Keratinocyte (primary cell): ENCODE measurements at regions not wholly inside any gene's neighbourhood (a gene's known extent, or its start where the extent isn't known, plus 50 kb on each side); places are given as distances from the start of the nearest gene placed in this dataset.

Source experiments
- DNase-seq: peaks from one replicate; pipeline ENCODE4 v3.0.0-alpha.2; 2011; ENCODE audit warnings: low read depth, missing footprints, low spot score
- FAIRE-seq: peaks from 2 replicates; lab custom pipeline; 2011; peaks lifted over from hg19 to GRCh38; lab: Jason Lieb, UNC
- H2AFZ ChIP-seq: 2 replicates; pipeline ENCODE4 v1.6.0; 2012; ENCODE audit warnings: low read length, control low read depth, inconsistent platforms; ENCODE audit not compliant: control insufficient read depth
- H3K27ac ChIP-seq: 2 replicates; pipeline ENCODE4 v1.5.1; 2011; ENCODE audit warnings: low read length; ENCODE audit not compliant: control insufficient read depth, insufficient read depth
- H3K27me3 ChIP-seq: 3 replicates; pipeline ENCODE4 v1.6.0; 2011; ENCODE audit warnings: low read length; ENCODE audit not compliant: control insufficient read depth, insufficient read depth; ENCODE audit errors: extremely low read depth
- H3K36me3 ChIP-seq, 2 experiments: 2 replicates in 1 of 2; 3 replicates in 1 of 2; pipeline ENCODE4 v1.5.1; 2011; ENCODE audit warnings: low read length in 2 of 2, mild to moderate bottlenecking in 1 of 2; ENCODE audit not compliant: control insufficient read depth in 2 of 2, insufficient read depth in 2 of 2; ENCODE audit errors: extremely low read depth in 1 of 2
- H3K4me1 ChIP-seq: 3 replicates; pipeline ENCODE4 v1.5.1; 2011; ENCODE audit warnings: low read length; ENCODE audit not compliant: control insufficient read depth, insufficient read depth; ENCODE audit errors: extremely low read depth
- H3K4me2 ChIP-seq: 3 replicates; pipeline ENCODE4 v1.6.0; 2011; ENCODE audit warnings: low read depth, low read length; ENCODE audit not compliant: control insufficient read depth, insufficient read depth; ENCODE audit errors: extremely low read depth
- H3K4me3 ChIP-seq, 3 experiments: fragments of 200-600 bp in 1 of 3; sonication (generic) in 1 of 3; 2 replicates in 2 of 3; 3 replicates in 1 of 3; pipeline ENCODE4 v1.5.1; 2011 to 2016; ENCODE audit warnings: low read length in 3 of 3, mild to moderate bottlenecking in 3 of 3, control low read depth in 2 of 3, inconsistent platforms in 1 of 3, low read depth in 1 of 3, mixed read lengths in 1 of 3, mixed run types in 1 of 3, moderate library complexity in 1 of 3; ENCODE audit not compliant: control insufficient read depth in 2 of 3, insufficient read depth in 2 of 3; ENCODE audit errors: extremely low read depth in 1 of 3
- H3K79me2 ChIP-seq: 2 replicates; pipeline ENCODE4 v1.6.0; 2012; ENCODE audit warnings: low read length; ENCODE audit not compliant: control insufficient read depth, insufficient read depth
- H3K9ac ChIP-seq: 3 replicates; pipeline ENCODE4 v1.6.0; 2011; ENCODE audit warnings: low read length; ENCODE audit not compliant: control insufficient read depth, insufficient read depth; ENCODE audit errors: extremely low read depth
- H3K9me1 ChIP-seq: 3 replicates; pipeline ENCODE4 v1.6.0; 2011; ENCODE audit warnings: low read length; ENCODE audit not compliant: control insufficient read depth, insufficient read depth; ENCODE audit errors: extremely low read depth
- H3K9me3 ChIP-seq: 2 replicates; pipeline ENCODE4 v1.5.1; 2012; ENCODE audit warnings: low read depth, low read length; ENCODE audit not compliant: control insufficient read depth
- H4K20me1 ChIP-seq: 3 replicates; pipeline ENCODE4 v1.6.0; 2011; ENCODE audit warnings: low read length; ENCODE audit not compliant: control insufficient read depth, insufficient read depth; ENCODE audit errors: extremely low read depth
- CTCF ChIP-seq, 3 experiments: IDR thresholded peaks in 1 of 3; conservative IDR thresholded peaks in 1 of 3; optimal IDR thresholded peaks in 1 of 3; 2 replicates in 2 of 3; 3 replicates in 1 of 3; pipeline versions ENCODE3 to v1.5.1; 2011; ENCODE audit warnings: low read length in 3 of 3, mild to moderate bottlenecking in 3 of 3, moderate library complexity in 2 of 3, control low read depth in 1 of 3, inconsistent platforms in 1 of 3; ENCODE audit not compliant: insufficient read depth in 2 of 3; ENCODE audit errors: extremely low read depth in 1 of 3
- EZH2 ChIP-seq: IDR thresholded peaks from one replicate; pipeline ENCODE4 v1.6.1; 2012; ENCODE audit warnings: inconsistent platforms, mild to moderate bottlenecking, low read length, moderate library complexity
- dilution Hi-C: fragments of 300-500 bp; cut with MboI; formaldehyde crosslinking; loops from one replicate; pipeline ENCODE4 v1.7.0; 2020; ENCODE audit warnings: low sequenced_read_pairs; ENCODE audit not compliant: extremely low pct_ligation_motif_present

- Histone ChIP-seq H3K4me1 (peaks cover 27% of the 10 kb centered on the region), H2AFZ (no peak overlapping the region), H3K4me3 (no peak overlapping the region), H3K36me3 (no peaks in the 10 kb centered on the region), H3K27me3 (no peaks in the 10 kb centered on the region), H3K79me2 (no peaks in the 10 kb centered on the region), H3K9me3 (no peaks in the 10 kb centered on the region), H3K9me1 (no peaks in the 10 kb centered on the region), H3K4me2 (no peak overlapping the region), H4K20me1 (no peaks in the 10 kb centered on the region), H3K9ac (no peak overlapping the region), H3K27ac (no peak overlapping the region)
- dilution Hi-C loops, result no loop called here
- DNase-seq (no peak), FAIRE-seq (peak; percentile 78)
- TF ChIP-seq EZH2 (no peak), CTCF (optimal IDR thresholded peaks at IDR 0.05 in 1 of 3, IDR thresholded peaks at IDR 0.05 in 1 of 3, conservative IDR thresholded peaks at IDR 0.05 in 1 of 3; ENCODE audit: extremely low read depth in 1 of 3, insufficient read depth in 2 of 3, low read length in 3 of 3) (no peak)
Measured at GRCh38 chr6:139522511-139523220, 148.2 kb upstream of the CITED2 start.

- dilution Hi-C loops, result no loop called here
- Histone ChIP-seq H3K9me1 (no peaks in the 10 kb centered on the region), H4K20me1 (no peaks in the 10 kb centered on the region), H3K4me3 (no peak overlapping the region), H3K4me2 (no peak overlapping the region), H2AFZ (no peak overlapping the region), H3K79me2 (no peaks in the 10 kb centered on the region), H3K4me1 (peaks cover 33% of the 10 kb centered on the region), H3K9ac (no peak overlapping the region), H3K27ac (peak overlapping the region; percentile 42), H3K9me3 (no peaks in the 10 kb centered on the region), H3K36me3 (no peaks in the 10 kb centered on the region), H3K27me3 (no peaks in the 10 kb centered on the region)
- TF ChIP-seq EZH2 (no peak), CTCF (optimal IDR thresholded peaks at IDR 0.05 in 1 of 3, IDR thresholded peaks at IDR 0.05 in 1 of 3, conservative IDR thresholded peaks at IDR 0.05 in 1 of 3; ENCODE audit: extremely low read depth in 1 of 3, insufficient read depth in 2 of 3, low read length in 3 of 3) (no peak)
- DNase-seq (no peak), FAIRE-seq (no peak)
Measured at GRCh38 chr6:139521338-139521737, 146.9 kb upstream of the CITED2 start.
